ENCODE measurements at regions not wholly inside any gene's neighbourhood (a gene's known extent, or its start where the extent isn't known, plus 50 kb on each side); places are given as distances from the start of the nearest gene placed in this dataset.

- TF ChIP-seq CBX5 (IDR thresholded peaks at IDR 0.05; ENCODE audit: low read depth) (no peak), ATF7 (IDR thresholded peaks at IDR 0.05; ENCODE audit: low read depth) (peak; percentile 49; the same call in 1 of the 2 replicates), HDAC6 (IDR thresholded peaks at IDR 0.05; ENCODE audit: unreplicated experiment) (no peak), PML (IDR thresholded peaks at IDR 0.05; ENCODE audit: low read length) (no peak), SMC3 (IDR thresholded peaks at IDR 0.05; ENCODE audit: borderline replicate concordance, low read length) (no peak), NR2C1 (IDR thresholded peaks at IDR 0.05) (peak; percentile 72), MTA2 (IDR thresholded peaks at IDR 0.05; ENCODE audit: low read depth) (peak; percentile 88), TCF3 (IDR thresholded peaks at IDR 0.05; ENCODE audit: borderline replicate concordance, insufficient read depth, low read depth, low read length) (no peak), SIN3A (IDR thresholded peaks at IDR 0.05; ENCODE audit: low read depth, low read length) (no peak), MYB (IDR thresholded peaks at IDR 0.05; ENCODE audit: borderline replicate concordance, low read depth, low read length) (no peak), SIX5 (IDR thresholded peaks at IDR 0.05; ENCODE audit: low read depth, low read length, severe bottlenecking) (no peak), FOS (IDR thresholded peaks at IDR 0.05; ENCODE audit: borderline replicate concordance, extremely low read depth, insufficient read length) (no peak), EP300 (IDR thresholded peaks at IDR 0.05; ENCODE audit: borderline replicate concordance in 1 of 2, control insufficient read depth in 1 of 2, low read depth in 2 of 2, low read length in 2 of 2) (peak; percentile 15 to 41; a peak in 1 of 4 replicates), NBN (IDR thresholded peaks at IDR 0.05) (no peak), POLR2AphosphoS2 (IDR thresholded peaks at IDR 0.05; ENCODE audit: low read depth, low read length) (no peak), DPF2 (IDR thresholded peaks at IDR 0.05) (peak; percentile 78), IKZF1 (conservative IDR thresholded peaks at IDR 0.05) (peak; percentile 58), POLR2A (IDR thresholded peaks at IDR 0.05; ENCODE audit: low read depth, low read length) (no peak), ZSCAN29 (IDR thresholded peaks at IDR 0.05) (no peak), RELB (IDR thresholded peaks at IDR 0.05; ENCODE audit: low read depth) (0 out of 2 replicates have a peak, but pooled peaks have one; percentile 22), CBFB (IDR thresholded peaks at IDR 0.05; ENCODE audit: low read depth) (no peak), USF2 (IDR thresholded peaks at IDR 0.05; ENCODE audit: borderline replicate concordance, low read depth, low read length) (no peak), ZNF384 (IDR thresholded peaks at IDR 0.05; ENCODE audit: borderline replicate concordance, low read depth, low read length) (no peak), NFYB (IDR thresholded peaks at IDR 0.05; ENCODE audit: insufficient read depth, low read depth, low read length) (no peak)
- TF ChIP-seq, protein P1, sequence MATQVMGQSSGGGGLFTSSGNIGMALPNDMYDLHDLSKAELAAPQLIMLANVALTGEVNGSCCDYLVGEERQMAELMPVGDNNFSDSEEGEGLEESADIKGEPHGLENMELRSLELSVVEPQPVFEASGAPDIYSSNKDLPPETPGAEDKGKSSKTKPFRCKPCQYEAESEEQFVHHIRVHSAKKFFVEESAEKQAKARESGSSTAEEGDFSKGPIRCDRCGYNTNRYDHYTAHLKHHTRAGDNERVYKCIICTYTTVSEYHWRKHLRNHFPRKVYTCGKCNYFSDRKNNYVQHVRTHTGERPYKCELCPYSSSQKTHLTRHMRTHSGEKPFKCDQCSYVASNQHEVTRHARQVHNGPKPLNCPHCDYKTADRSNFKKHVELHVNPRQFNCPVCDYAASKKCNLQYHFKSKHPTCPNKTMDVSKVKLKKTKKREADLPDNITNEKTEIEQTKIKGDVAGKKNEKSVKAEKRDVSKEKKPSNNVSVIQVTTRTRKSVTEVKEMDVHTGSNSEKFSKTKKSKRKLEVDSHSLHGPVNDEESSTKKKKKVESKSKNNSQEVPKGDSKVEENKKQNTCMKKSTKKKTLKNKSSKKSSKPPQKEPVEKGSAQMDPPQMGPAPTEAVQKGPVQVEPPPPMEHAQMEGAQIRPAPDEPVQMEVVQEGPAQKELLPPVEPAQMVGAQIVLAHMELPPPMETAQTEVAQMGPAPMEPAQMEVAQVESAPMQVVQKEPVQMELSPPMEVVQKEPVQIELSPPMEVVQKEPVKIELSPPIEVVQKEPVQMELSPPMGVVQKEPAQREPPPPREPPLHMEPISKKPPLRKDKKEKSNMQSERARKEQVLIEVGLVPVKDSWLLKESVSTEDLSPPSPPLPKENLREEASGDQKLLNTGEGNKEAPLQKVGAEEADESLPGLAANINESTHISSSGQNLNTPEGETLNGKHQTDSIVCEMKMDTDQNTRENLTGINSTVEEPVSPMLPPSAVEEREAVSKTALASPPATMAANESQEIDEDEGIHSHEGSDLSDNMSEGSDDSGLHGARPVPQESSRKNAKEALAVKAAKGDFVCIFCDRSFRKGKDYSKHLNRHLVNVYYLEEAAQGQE (IDR thresholded peaks at IDR 0.05; ENCODE audit: low read depth, low read length) = no peak
- TF ChIP-seq, protein P2, sequence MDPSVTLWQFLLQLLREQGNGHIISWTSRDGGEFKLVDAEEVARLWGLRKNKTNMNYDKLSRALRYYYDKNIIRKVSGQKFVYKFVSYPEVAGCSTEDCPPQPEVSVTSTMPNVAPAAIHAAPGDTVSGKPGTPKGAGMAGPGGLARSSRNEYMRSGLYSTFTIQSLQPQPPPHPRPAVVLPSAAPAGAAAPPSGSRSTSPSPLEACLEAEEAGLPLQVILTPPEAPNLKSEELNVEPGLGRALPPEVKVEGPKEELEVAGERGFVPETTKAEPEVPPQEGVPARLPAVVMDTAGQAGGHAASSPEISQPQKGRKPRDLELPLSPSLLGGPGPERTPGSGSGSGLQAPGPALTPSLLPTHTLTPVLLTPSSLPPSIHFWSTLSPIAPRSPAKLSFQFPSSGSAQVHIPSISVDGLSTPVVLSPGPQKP (IDR thresholded peaks at IDR 0.05; ENCODE audit: low read depth, low read length) = no peak
These were observed 57.9 kb upstream of the KCNA5 start (continued) for GRCh38 chr12:4985820-4986219.

All from GM12878 (cell line).